GM12873 (cell line): ENCODE measurements at regions not wholly inside any gene's neighbourhood (a gene's known extent, or its start where the extent isn't known, plus 50 kb on each side); places are given as distances from the start of the nearest gene placed in this dataset.

Experiments used
- TF ChIP-seq, protein P1 (sequence below): IDR thresholded peaks from 2 replicates; pipeline ENCODE4 v1.5.1; 2012; ENCODE audit warnings: low read depth, mild to moderate bottlenecking, moderate library complexity, low read length, control low read depth; ENCODE audit not compliant: insufficient read depth; ENCODE audit errors: missing control alignments

DNA sequence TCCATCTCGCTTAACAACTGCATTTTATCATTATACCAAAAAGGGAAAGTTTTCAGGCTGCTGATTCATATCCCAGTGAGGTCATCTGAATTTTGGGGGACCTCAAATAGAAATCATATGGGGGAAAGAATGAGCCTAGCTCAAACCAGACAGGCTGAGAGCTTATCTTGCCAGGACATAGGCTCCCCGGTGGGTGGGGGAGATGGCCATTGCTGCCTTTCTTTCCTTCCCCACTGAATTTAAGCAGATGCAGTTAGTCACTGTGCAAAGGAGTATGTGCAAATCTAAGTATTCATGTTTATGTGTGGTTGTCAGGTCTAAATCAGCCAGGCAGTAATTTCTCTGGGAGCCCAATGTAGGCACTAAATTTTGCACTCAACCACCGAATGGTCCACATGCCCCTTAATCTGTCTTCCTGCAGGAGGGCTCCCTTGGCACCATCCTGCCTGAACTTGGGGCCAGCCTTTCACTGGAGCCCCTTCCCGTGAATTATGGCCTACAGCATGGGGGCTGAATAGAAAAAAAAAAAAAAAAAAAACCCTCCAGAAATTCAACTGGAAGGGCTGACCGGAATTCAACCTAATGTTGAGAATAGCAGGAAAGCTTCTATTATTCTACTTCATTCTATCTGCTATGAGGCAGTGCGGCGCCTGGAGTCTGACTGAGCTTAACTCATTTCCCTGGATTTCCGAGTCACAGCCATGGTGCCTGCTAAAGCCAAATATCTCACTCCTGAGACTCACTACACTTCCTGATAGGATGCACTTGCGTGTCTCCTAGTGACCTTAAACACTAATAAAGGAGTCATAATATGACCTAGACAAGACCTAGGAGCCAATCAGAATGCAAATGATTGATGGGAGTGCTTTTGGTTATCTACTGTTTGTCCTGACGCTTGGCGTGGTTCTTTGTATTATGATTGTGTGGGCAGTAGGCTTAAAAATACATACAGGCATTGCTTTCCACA is 161.5 kb upstream of the HEY2 start:
- TF ChIP-seq, protein P1, sequence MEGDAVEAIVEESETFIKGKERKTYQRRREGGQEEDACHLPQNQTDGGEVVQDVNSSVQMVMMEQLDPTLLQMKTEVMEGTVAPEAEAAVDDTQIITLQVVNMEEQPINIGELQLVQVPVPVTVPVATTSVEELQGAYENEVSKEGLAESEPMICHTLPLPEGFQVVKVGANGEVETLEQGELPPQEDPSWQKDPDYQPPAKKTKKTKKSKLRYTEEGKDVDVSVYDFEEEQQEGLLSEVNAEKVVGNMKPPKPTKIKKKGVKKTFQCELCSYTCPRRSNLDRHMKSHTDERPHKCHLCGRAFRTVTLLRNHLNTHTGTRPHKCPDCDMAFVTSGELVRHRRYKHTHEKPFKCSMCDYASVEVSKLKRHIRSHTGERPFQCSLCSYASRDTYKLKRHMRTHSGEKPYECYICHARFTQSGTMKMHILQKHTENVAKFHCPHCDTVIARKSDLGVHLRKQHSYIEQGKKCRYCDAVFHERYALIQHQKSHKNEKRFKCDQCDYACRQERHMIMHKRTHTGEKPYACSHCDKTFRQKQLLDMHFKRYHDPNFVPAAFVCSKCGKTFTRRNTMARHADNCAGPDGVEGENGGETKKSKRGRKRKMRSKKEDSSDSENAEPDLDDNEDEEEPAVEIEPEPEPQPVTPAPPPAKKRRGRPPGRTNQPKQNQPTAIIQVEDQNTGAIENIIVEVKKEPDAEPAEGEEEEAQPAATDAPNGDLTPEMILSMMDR: no peak

DNA sequence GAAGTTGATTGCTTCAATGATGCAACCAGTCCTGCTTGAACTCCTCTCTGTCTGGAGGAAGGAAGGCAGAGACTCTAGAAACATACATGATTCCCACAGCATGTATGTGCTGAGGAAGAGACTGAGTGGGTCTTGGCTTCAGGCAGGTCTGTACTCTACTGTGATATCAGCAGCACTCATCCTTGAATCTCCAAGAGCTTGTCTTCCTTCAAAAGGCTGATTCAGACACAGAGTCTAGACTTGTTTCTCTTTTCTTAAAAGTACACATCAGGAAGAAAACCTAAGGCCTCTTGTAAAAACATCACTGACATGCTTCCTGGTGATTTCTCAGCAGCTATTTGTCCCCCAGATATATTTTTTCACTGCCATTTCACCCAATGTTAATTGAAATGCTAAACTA is 155.7 kb upstream of the HEY2 start:
- TF ChIP-seq, protein P1: no peak

DNA sequence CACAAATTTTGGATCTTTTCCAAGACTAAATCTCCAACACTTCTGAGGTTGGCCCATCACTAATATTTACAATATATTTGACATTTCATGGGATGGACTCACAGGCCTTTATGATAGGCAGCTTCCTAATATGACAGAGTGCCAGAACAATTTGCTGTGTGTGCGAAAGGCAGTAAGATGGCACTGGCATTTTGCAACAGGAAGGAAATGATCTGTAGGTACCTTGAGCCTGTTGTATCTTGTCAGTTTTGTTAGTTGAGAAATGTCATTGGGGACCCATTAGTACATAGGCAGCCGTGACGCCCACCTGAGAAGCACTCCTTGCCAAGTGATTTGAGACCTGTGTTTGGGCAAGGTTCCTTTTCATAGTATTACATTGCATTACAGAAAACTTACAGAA is 153.4 kb upstream of the HEY2 start:
- TF ChIP-seq, protein P1: no peak

DNA sequence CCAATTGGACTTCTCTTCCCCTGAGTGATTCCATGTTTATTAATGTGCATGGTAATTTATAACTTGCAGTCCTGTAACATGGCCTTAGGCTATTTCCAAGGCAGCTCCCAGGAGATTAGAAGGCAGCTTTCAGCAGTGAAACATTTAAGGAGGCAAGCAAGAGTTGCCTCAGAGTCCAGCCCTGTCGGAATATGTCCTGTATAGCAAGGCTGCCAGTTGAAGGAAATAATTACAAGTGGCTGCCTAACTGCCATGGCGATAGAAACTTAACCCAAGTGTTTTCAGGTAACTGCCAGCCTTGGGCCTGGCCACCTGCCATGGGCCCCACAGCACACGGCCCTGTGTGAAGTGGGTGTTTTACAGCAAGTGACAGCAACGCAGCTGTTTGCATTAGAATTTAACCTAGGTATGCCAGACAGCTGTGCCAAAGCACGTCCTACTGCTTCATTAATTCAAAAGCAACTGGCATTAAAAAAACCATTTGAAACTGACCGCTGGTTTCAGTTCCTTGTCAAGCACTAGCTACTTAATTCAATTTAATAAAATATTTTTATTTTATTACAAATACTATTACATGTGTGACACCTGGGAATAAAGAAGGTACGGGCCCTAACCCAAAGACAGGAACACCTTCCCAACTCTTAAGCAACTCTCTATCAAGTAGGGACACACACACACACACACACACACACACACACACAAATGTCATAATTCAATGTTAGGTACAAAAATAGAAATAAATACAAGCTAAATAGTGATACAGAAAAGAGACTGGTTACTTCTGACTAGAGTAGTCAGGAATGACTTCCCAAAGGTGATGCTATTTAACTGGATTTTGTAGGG is 151.8 kb upstream of the HEY2 start:
- TF ChIP-seq, protein P1: no peak

DNA sequence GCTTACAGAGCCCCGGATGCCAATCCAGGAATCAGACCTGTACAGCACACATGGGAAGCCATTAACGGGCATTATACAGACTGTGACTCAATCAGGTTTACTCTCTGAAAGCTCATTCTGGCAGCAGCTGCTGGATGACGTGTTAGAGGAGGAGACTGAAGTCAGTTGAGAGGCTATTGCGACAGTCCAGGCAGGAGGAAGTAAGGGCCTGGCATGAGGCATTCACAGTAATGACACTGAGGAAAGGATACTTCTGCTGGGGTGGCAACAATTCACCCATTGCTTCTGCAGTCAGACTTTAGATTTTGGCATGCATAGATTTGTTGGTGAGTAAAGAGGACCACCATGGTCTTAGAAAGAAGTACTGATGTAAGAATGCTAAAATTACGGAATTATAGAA is 151.0 kb upstream of the HEY2 start:
- TF ChIP-seq, protein P1: no peak

DNA sequence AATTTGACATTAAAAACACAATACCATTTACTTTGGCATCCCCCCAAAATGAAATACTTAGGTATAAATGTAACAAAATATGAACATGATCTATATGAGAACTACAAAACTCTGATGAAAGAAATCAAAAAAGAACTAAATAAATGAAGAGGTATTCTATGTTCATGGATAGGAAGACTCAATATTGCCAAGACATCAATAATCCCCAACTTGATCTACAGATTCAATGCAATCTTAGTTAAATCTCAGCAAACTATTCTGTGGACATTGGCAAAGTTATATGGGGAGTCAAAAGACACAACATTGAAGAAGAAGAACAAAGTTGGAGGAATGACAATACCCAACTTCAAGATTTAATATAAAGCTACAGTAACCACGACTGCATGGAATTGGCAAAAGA is 145.2 kb upstream of the HEY2 start:
- TF ChIP-seq, protein P1: no peak
